ENCODE measurements at regions not wholly inside any gene's neighbourhood (a gene's known extent, or its start where the extent isn't known, plus 50 kb on each side); places are given as distances from the start of the nearest gene placed in this dataset.
"Not testable (repeated sequence)": the region's sequence is repeated elsewhere in the genome, so short reads cannot be mapped to it uniquely, and the experiment has no call there.

GRCh38 chr14:39558525-39558924 is 126.3 kb upstream of the FBXO33 start:
- H3K4me3 ChIP-seq (ENCODE audit: low read length): no peak overlapping the region
- H3K4me1 ChIP-seq (ENCODE audit: control insufficient read depth, low read depth, low read length): no peaks in the 10 kb centered on the region
- no peaks in the 10 kb centered on the region for H3K27me3 ChIP-seq (ENCODE audit: control insufficient read depth, insufficient read depth, low read length)

GRCh38 chr14:39555749-39556148 is 123.5 kb upstream of the FBXO33 start:
- Histone ChIP-seq H3K36me3 (ENCODE audit: control insufficient read depth, low read depth, low read length) (no peaks in the 10 kb centered on the region), H3K9ac (ENCODE audit: low read length) (no peak overlapping the region), H3K9me3 (ENCODE audit: control insufficient read depth, low read depth, low read length) (peaks cover 12% of the 10 kb centered on the region), H3K4me3 (ENCODE audit: low read length) (no peak overlapping the region), H3K4me1 (ENCODE audit: control insufficient read depth, low read depth, low read length) (no peaks in the 10 kb centered on the region), H3K27ac (ENCODE audit: low read length) (no peak overlapping the region), H3K27me3 (ENCODE audit: control insufficient read depth, insufficient read depth, low read length) (no peaks in the 10 kb centered on the region)

More at GRCh38 chr14:39558525-39558924, 126.3 kb upstream of the FBXO33 start:
- H3K9ac ChIP-seq (ENCODE audit: low read length): no peak overlapping the region
- no peaks in the 10 kb centered on the region for H3K36me3 ChIP-seq (ENCODE audit: control insufficient read depth, low read depth, low read length)
- H3K9me3 ChIP-seq (ENCODE audit: control insufficient read depth, low read depth, low read length): peaks cover 12% of the 10 kb centered on the region
- H3K27ac ChIP-seq (ENCODE audit: low read length): no peak overlapping the region

GRCh38 chr14:39554576-39554975 is 122.3 kb upstream of the FBXO33 start:
- no peaks in the 10 kb centered on the region for H3K36me3 ChIP-seq (ENCODE audit: control insufficient read depth, low read depth, low read length)
- H3K9ac ChIP-seq (ENCODE audit: low read length): no peak overlapping the region
- peaks cover 12% of the 10 kb centered on the region for H3K9me3 ChIP-seq (ENCODE audit: control insufficient read depth, low read depth, low read length)
- H3K27me3 ChIP-seq (ENCODE audit: control insufficient read depth, insufficient read depth, low read length): no peaks in the 10 kb centered on the region
- H3K27ac ChIP-seq (ENCODE audit: low read length): no peak overlapping the region
- H3K4me3 ChIP-seq (ENCODE audit: low read length): no peak overlapping the region
- H3K4me1 ChIP-seq (ENCODE audit: control insufficient read depth, low read depth, low read length): no peaks in the 10 kb centered on the region

GRCh38 chr14:39548358-39548757 is 116.1 kb upstream of the FBXO33 start:
- no peak overlapping the region for H3K27ac ChIP-seq (ENCODE audit: low read length)
- no peaks in the 10 kb centered on the region for H3K36me3 ChIP-seq (ENCODE audit: control insufficient read depth, low read depth, low read length)
- no peaks in the 10 kb centered on the region for H3K27me3 ChIP-seq (ENCODE audit: control insufficient read depth, insufficient read depth, low read length)
- H3K4me1 ChIP-seq (ENCODE audit: control insufficient read depth, low read depth, low read length): no peaks in the 10 kb centered on the region
- H3K9ac ChIP-seq (ENCODE audit: low read length): no peak overlapping the region
- H3K9me3 ChIP-seq (ENCODE audit: control insufficient read depth, low read depth, low read length): peaks cover 7% of the 10 kb centered on the region
- no peak overlapping the region for H3K4me3 ChIP-seq (ENCODE audit: low read length)

GRCh38 chr14:39547845-39548244 is 115.6 kb upstream of the FBXO33 start:
- no peaks in the 10 kb centered on the region for H3K36me3 ChIP-seq (ENCODE audit: control insufficient read depth, low read depth, low read length)
- H3K4me3 ChIP-seq (ENCODE audit: low read length): no peak overlapping the region
- peaks cover 7% of the 10 kb centered on the region for H3K9me3 ChIP-seq (ENCODE audit: control insufficient read depth, low read depth, low read length)
- no peak overlapping the region for H3K9ac ChIP-seq (ENCODE audit: low read length)
- H3K4me1 ChIP-seq (ENCODE audit: control insufficient read depth, low read depth, low read length): no peaks in the 10 kb centered on the region
- no peak overlapping the region for H3K27ac ChIP-seq (ENCODE audit: low read length)
- no peaks in the 10 kb centered on the region for H3K27me3 ChIP-seq (ENCODE audit: control insufficient read depth, insufficient read depth, low read length)

GRCh38 chr14:39505812-39506211 is 73.6 kb upstream of the FBXO33 start:
- Histone ChIP-seq H3K36me3 (ENCODE audit: control insufficient read depth, low read depth, low read length) (no peaks in the 10 kb centered on the region), H3K9me3 (ENCODE audit: control insufficient read depth, low read depth, low read length) (peaks cover 3% of the 10 kb centered on the region), H3K4me3 (ENCODE audit: low read length) (no peak overlapping the region), H3K27me3 (ENCODE audit: control insufficient read depth, insufficient read depth, low read length) (no peaks in the 10 kb centered on the region), H3K27ac (ENCODE audit: low read length) (no peak overlapping the region), H3K9ac (ENCODE audit: low read length) (no peak overlapping the region), H3K4me1 (ENCODE audit: control insufficient read depth, low read depth, low read length) (no peaks in the 10 kb centered on the region)

- no peak overlapping the region for H3K9ac ChIP-seq (ENCODE audit: low read length)
- H3K4me1 ChIP-seq (ENCODE audit: control insufficient read depth, low read depth, low read length): no peaks in the 10 kb centered on the region
- no peaks in the 10 kb centered on the region for H3K36me3 ChIP-seq (ENCODE audit: control insufficient read depth, low read depth, low read length)
- H3K27ac ChIP-seq (ENCODE audit: low read length): no peak overlapping the region
- no peaks in the 10 kb centered on the region for H3K9me3 ChIP-seq (ENCODE audit: control insufficient read depth, low read depth, low read length)
- H3K27me3 ChIP-seq (ENCODE audit: control insufficient read depth, insufficient read depth, low read length): no peaks in the 10 kb centered on the region
- H3K4me3 ChIP-seq (ENCODE audit: low read length): no peak overlapping the region
Measured at GRCh38 chr14:39500253-39500652, 68.0 kb upstream of the FBXO33 start.

- Histone ChIP-seq H3K4me3 (ENCODE audit: low read length) (no peak overlapping the region), H3K4me1 (ENCODE audit: control insufficient read depth, low read depth, low read length) (no peaks in the 10 kb centered on the region), H3K27ac (ENCODE audit: low read length) (no peak overlapping the region), H3K36me3 (ENCODE audit: control insufficient read depth, low read depth, low read length) (no peaks in the 10 kb centered on the region), H3K9me3 (ENCODE audit: control insufficient read depth, low read depth, low read length) (no peaks in the 10 kb centered on the region), H3K9ac (ENCODE audit: low read length) (no peak overlapping the region), H3K27me3 (ENCODE audit: control insufficient read depth, insufficient read depth, low read length) (no peaks in the 10 kb centered on the region)
Measured at GRCh38 chr14:39499514-39499913, 67.3 kb upstream of the FBXO33 start.

- not testable (repeated sequence) for H3K27me3 ChIP-seq (ENCODE audit: control insufficient read depth, insufficient read depth, low read length); H3K36me3 ChIP-seq (ENCODE audit: control insufficient read depth, low read depth, low read length); H3K9ac ChIP-seq (ENCODE audit: low read length); H3K9me3 ChIP-seq (ENCODE audit: control insufficient read depth, low read depth, low read length); H3K4me1 ChIP-seq (ENCODE audit: control insufficient read depth, low read depth, low read length); H3K4me3 ChIP-seq (ENCODE audit: low read length); H3K27ac ChIP-seq (ENCODE audit: low read length)
Measured at GRCh38 chr14:39497677-39498076, 65.4 kb upstream of the FBXO33 start.

GRCh38 chr14:39492267-39492666 is 60.0 kb upstream of the FBXO33 start:
- peak overlapping the region; percentile 22 for H3K27ac ChIP-seq (ENCODE audit: low read length)
- no peaks in the 10 kb centered on the region for H3K27me3 ChIP-seq (ENCODE audit: control insufficient read depth, insufficient read depth, low read length)
- no peaks in the 10 kb centered on the region for H3K36me3 ChIP-seq (ENCODE audit: control insufficient read depth, low read depth, low read length)
- H3K9me3 ChIP-seq (ENCODE audit: control insufficient read depth, low read depth, low read length): no peaks in the 10 kb centered on the region
- H3K4me1 ChIP-seq (ENCODE audit: control insufficient read depth, low read depth, low read length): peaks cover 9% of the 10 kb centered on the region
- H3K9ac ChIP-seq (ENCODE audit: low read length): no peak overlapping the region
- H3K4me3 ChIP-seq (ENCODE audit: low read length): no peak overlapping the region

- Histone ChIP-seq H3K4me3 (ENCODE audit: low read length) (no peak overlapping the region), H3K27me3 (ENCODE audit: control insufficient read depth, insufficient read depth, low read length) (no peaks in the 10 kb centered on the region), H3K36me3 (ENCODE audit: control insufficient read depth, low read depth, low read length) (no peaks in the 10 kb centered on the region)
Measured at GRCh38 chr14:39491134-39491571, 58.9 kb upstream of the FBXO33 start.

GRCh38 chr14:39488600-39488999 is 56.4 kb upstream of the FBXO33 start:
- H3K36me3 ChIP-seq (ENCODE audit: control insufficient read depth, low read depth, low read length): no peaks in the 10 kb centered on the region
- H3K4me3 ChIP-seq (ENCODE audit: low read length): no peak overlapping the region
- H3K27me3 ChIP-seq (ENCODE audit: control insufficient read depth, insufficient read depth, low read length): no peaks in the 10 kb centered on the region
- H3K9ac ChIP-seq (ENCODE audit: low read length): no peak overlapping the region
- peaks cover 9% of the 10 kb centered on the region for H3K4me1 ChIP-seq (ENCODE audit: control insufficient read depth, low read depth, low read length)
- no peaks in the 10 kb centered on the region for H3K9me3 ChIP-seq (ENCODE audit: control insufficient read depth, low read depth, low read length)
- no peak overlapping the region for H3K27ac ChIP-seq (ENCODE audit: low read length)

More at GRCh38 chr14:39491134-39491571, 58.9 kb upstream of the FBXO33 start:
- H3K27ac ChIP-seq (ENCODE audit: low read length): no peak overlapping the region
- no peaks in the 10 kb centered on the region for H3K9me3 ChIP-seq (ENCODE audit: control insufficient read depth, low read depth, low read length)
- H3K4me1 ChIP-seq (ENCODE audit: control insufficient read depth, low read depth, low read length): peaks cover 9% of the 10 kb centered on the region
- no peak overlapping the region for H3K9ac ChIP-seq (ENCODE audit: low read length)
